Neural progenitor cell (in vitro differentiated cells): ENCODE measurements at regions not wholly inside any gene's neighbourhood (a gene's known extent, or its start where the extent isn't known, plus 50 kb on each side); places are given as distances from the start of the nearest gene placed in this dataset.

ENCODE experiments used
- DNase-seq: peaks from one replicate; pipeline ENCODE4 v3.0.0-alpha.2; 2016; ENCODE audit warnings: low spot score
- H2AFZ ChIP-seq: fragments of 200-600 bp; sonication (generic); replicated peaks from 2 replicates; pipeline ENCODE4 v1.6.1; 2016; ENCODE audit warnings: antibody characterized with exemption
- H3F3A ChIP-seq: fragments of 200-600 bp; sonication (generic); 2 replicates; pipeline ENCODE4 v1.6.1; 2016; ENCODE audit warnings: antibody characterized with exemption, low read depth
- H3K27ac ChIP-seq: fragments of 200-600 bp; sonication (generic); 2 replicates; pipeline ENCODE4 v1.5.1; 2016; ENCODE audit warnings: mild to moderate bottlenecking
- H3K27me3 ChIP-seq: fragments of 200-600 bp; sonication (generic); 2 replicates; pipeline ENCODE4 v1.6.1; 2016; ENCODE audit warnings: mild to moderate bottlenecking, moderate library complexity
- H3K36me3 ChIP-seq: fragments of 200-600 bp; sonication (generic); 2 replicates; pipeline ENCODE4 v1.5.1; 2016
- H3K4me1 ChIP-seq: fragments of 200-600 bp; sonication (generic); 2 replicates; pipeline ENCODE4 v1.6.1; 2016; ENCODE audit warnings: mixed run types
- H3K4me2 ChIP-seq: fragments of 200-600 bp; sonication (generic); 2 replicates; pipeline ENCODE4 v1.6.1; 2016
- H3K4me3 ChIP-seq: fragments of 200-600 bp; sonication (generic); 2 replicates; pipeline ENCODE4 v1.5.1; 2016
- H3K79me2 ChIP-seq: fragments of 200-600 bp; sonication (generic); 2 replicates; pipeline ENCODE4 v1.6.1; 2016; ENCODE audit warnings: low read depth
- H3K9ac ChIP-seq: fragments of 200-600 bp; sonication (generic); 2 replicates; pipeline ENCODE4 v1.6.1; 2016
- H3K9me3 ChIP-seq: fragments of 200-600 bp; sonication (generic); 2 replicates; pipeline ENCODE4 v1.5.1; 2016; ENCODE audit warnings: low read depth
- H4K20me1 ChIP-seq: fragments of 200-600 bp; sonication (generic); 2 replicates; pipeline ENCODE4 v1.6.1; 2016; ENCODE audit warnings: low read depth
- H3K27ac Mint-ChIP-seq: 3 replicates; pipeline ENCODE4 v1.8.0; 2021; ENCODE audit warnings: mixed read lengths
- H3K27me3 Mint-ChIP-seq: 2 replicates; pipeline ENCODE4 v1.8.0; 2022; ENCODE audit warnings: low read depth, mild to moderate bottlenecking, inconsistent platforms, moderate library complexity, mixed read lengths; ENCODE audit not compliant: insufficient read depth
- H3K36me3 Mint-ChIP-seq: 3 replicates; pipeline ENCODE4 v1.8.0; 2021; ENCODE audit warnings: mixed read lengths
- H3K4me1 Mint-ChIP-seq: 3 replicates; pipeline ENCODE4 v1.8.0; 2021; ENCODE audit warnings: mixed read lengths
- H3K4me3 Mint-ChIP-seq: 3 replicates; pipeline ENCODE4 v1.8.0; 2021; ENCODE audit warnings: mild to moderate bottlenecking, moderate library complexity, mixed read lengths
- H3K9me3 Mint-ChIP-seq: 3 replicates; pipeline ENCODE4 v1.8.0; 2020; ENCODE audit warnings: mixed read lengths
- EZH2 ChIP-seq: fragments of 200-600 bp; sonication (generic); IDR thresholded peaks from 2 replicates; pipeline ENCODE4 v1.6.1; 2017; ENCODE audit warnings: antibody characterized with exemption, mild to moderate bottlenecking, moderate library complexity
- EZH2phosphoT487 ChIP-seq: fragments of 200-600 bp; sonication (generic); IDR thresholded peaks from 2 replicates; pipeline ENCODE4 v1.6.1; 2017; ENCODE audit warnings: antibody characterized with exemption
- TF ChIP-seq, protein P1 (sequence below): fragments of 200-600 bp; sonication (generic); IDR thresholded peaks from 2 replicates; pipeline ENCODE4 v1.5.1; 2017; ENCODE audit warnings: antibody characterized with exemption, mild to moderate bottlenecking

DNA sequence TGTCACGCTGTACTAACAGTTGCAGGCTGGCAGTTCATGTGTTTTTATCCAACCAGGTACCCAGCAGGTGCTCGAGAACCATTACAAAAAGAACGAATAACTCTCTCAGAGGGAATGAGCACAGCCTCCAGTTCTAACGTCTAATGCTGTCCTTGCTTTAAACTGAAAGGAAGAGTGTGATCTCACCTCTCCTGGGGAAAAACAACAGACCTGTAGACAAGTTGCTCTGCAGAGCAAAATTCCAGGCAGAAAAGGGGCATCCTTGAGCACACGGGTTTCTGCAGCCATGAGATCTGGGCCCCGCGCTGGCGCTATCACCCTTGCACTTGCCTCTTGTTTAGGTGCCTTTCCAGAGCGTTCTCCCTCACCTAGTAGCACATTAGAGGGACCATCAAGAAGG lies 92.5 kb upstream of the DNAH5 start:
- Histone ChIP-seq H3K27me3 (no peaks in the 10 kb centered on the region), H3F3A (peaks cover 18% of the 10 kb centered on the region), H3K9ac (no peak overlapping the region), H4K20me1 (no peaks in the 10 kb centered on the region), H3K4me2 (peak overlapping the region; percentile 67), H3K36me3 (no peaks in the 10 kb centered on the region), H3K4me1 (peaks cover 24% of the 10 kb centered on the region), H3K4me3 (no peak overlapping the region), H3K79me2 (no peaks in the 10 kb centered on the region), H3K9me3 (no peaks in the 10 kb centered on the region), H2AFZ (peak overlapping the region; percentile 71), H3K27ac (no peak overlapping the region)
- no peaks in the 10 kb centered on the region for H3K36me3 Mint-ChIP-seq
- TF ChIP-seq EZH2phosphoT487 (no peak), EZH2 (no peak)
- TF ChIP-seq, protein P1, sequence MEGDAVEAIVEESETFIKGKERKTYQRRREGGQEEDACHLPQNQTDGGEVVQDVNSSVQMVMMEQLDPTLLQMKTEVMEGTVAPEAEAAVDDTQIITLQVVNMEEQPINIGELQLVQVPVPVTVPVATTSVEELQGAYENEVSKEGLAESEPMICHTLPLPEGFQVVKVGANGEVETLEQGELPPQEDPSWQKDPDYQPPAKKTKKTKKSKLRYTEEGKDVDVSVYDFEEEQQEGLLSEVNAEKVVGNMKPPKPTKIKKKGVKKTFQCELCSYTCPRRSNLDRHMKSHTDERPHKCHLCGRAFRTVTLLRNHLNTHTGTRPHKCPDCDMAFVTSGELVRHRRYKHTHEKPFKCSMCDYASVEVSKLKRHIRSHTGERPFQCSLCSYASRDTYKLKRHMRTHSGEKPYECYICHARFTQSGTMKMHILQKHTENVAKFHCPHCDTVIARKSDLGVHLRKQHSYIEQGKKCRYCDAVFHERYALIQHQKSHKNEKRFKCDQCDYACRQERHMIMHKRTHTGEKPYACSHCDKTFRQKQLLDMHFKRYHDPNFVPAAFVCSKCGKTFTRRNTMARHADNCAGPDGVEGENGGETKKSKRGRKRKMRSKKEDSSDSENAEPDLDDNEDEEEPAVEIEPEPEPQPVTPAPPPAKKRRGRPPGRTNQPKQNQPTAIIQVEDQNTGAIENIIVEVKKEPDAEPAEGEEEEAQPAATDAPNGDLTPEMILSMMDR, result no peak
- H3K4me1 Mint-ChIP-seq, result peaks cover 38% of the 10 kb centered on the region
- H3K27me3 Mint-ChIP-seq, result peaks cover 4% of the 10 kb centered on the region
- H3K4me3 Mint-ChIP-seq, result peak overlapping the region; percentile 68
- H3K9me3 Mint-ChIP-seq, result peaks cover 7% of the 10 kb centered on the region
- no peak for DNase-seq
- H3K27ac Mint-ChIP-seq, result peak overlapping the region; percentile 78

DNA sequence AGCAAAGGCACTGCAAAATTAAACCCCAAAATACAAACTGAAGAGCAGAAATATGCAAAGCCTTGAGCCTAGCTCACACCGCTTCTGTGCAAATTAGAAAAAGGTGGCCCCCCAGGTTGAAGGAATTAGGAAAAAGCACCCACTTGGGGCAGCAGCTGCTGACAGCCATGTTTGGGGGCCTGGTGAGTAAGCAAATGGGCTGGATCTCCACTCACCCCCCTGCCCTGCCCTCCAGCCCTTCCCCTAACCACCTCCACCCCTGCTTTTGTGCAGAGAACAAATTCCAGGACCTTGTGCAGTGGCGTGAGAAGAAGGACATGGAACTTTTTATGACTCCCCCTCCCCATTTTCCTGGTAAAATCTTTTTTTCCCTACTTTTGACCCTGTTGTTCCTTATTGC lies 92.0 kb upstream of the DNAH5 start:
- H3K27me3 Mint-ChIP-seq, result peaks cover 4% of the 10 kb centered on the region
- Histone ChIP-seq H3K4me1 (peaks cover 24% of the 10 kb centered on the region), H3K27ac (no peak overlapping the region), H3K9ac (no peak overlapping the region), H2AFZ (peak overlapping the region; percentile 61), H3K36me3 (no peaks in the 10 kb centered on the region), H3K9me3 (no peaks in the 10 kb centered on the region), H3K4me3 (peak overlapping the region; percentile 4), H3F3A (peaks cover 18% of the 10 kb centered on the region), H4K20me1 (no peaks in the 10 kb centered on the region), H3K4me2 (peak overlapping the region; percentile 67), H3K27me3 (no peaks in the 10 kb centered on the region), H3K79me2 (no peaks in the 10 kb centered on the region)
- H3K4me1 Mint-ChIP-seq, result peaks cover 38% of the 10 kb centered on the region
- H3K27ac Mint-ChIP-seq, result peak overlapping the region; percentile 78
- peaks cover 7% of the 10 kb centered on the region for H3K9me3 Mint-ChIP-seq
- TF ChIP-seq, protein P1, result no peak
- TF ChIP-seq EZH2 (no peak), EZH2phosphoT487 (no peak)
- peak; percentile 24 for DNase-seq
- no peaks in the 10 kb centered on the region for H3K36me3 Mint-ChIP-seq
- peak overlapping the region; percentile 68 for H3K4me3 Mint-ChIP-seq

DNA sequence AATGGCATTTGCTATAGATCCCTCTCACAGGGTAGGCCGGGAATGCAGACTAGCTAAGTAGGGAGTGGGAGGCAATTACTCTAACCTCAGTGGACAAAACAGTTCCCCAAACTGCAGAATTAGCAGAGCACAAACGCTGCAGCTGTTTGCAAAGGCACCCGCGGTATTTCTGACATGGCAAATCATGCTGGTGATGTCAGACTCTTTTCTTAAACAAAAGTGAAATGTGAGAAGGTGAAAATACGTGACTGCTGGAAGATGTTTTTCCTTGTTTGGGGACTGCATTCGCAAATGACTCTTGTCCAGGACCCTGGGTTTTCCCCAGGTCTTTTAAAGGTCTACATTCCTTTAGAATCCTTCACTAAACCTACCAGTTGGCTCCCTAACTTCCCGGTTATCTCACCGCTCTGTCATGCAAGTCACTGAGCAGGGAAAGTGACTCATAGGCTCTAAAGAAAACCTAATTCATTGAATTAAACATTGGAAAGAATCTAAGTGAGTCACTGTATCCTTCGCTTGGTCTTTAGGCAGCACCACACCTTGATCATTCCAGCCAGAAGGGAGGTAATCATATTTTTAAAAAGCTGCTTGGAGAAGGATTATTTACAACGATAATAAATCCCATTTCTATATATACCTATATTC lies 91.5 kb upstream of the DNAH5 start:
- H3K27ac ChIP-seq, result peak overlapping the region; percentile 18
- no peaks in the 10 kb centered on the region for H3K36me3 ChIP-seq
- Mint-ChIP-seq H3K27me3 (peaks cover 4% of the 10 kb centered on the region), H3K36me3 (no peaks in the 10 kb centered on the region), H3K4me3 (peak overlapping the region; percentile 68), H3K9me3 (peaks cover 7% of the 10 kb centered on the region), H3K4me1 (peaks cover 38% of the 10 kb centered on the region), H3K27ac (peak overlapping the region; percentile 73)
- H3K79me2 ChIP-seq, result no peaks in the 10 kb centered on the region
- no peaks in the 10 kb centered on the region for H3K9me3 ChIP-seq
- H3F3A ChIP-seq, result peaks cover 18% of the 10 kb centered on the region
- peak; percentile 60 for DNase-seq
- H3K4me3 ChIP-seq, result peak overlapping the region; percentile 4
- no peak overlapping the region for H3K9ac ChIP-seq
- peak overlapping the region; percentile 61 for H2AFZ ChIP-seq
- H3K4me1 ChIP-seq, result peaks cover 24% of the 10 kb centered on the region
- peak overlapping the region; percentile 67 for H3K4me2 ChIP-seq
- H3K27me3 ChIP-seq, result no peaks in the 10 kb centered on the region
- TF ChIP-seq EZH2, result no peak
- TF ChIP-seq EZH2phosphoT487, result no peak
- TF ChIP-seq, protein P1, result no peak
- no peaks in the 10 kb centered on the region for H4K20me1 ChIP-seq
